HG03095 (cell line): ENCODE measurements at regions not wholly inside any gene's neighbourhood (a gene's known extent, or its start where the extent isn't known, plus 50 kb on each side); places are given as distances from the start of the nearest gene placed in this dataset.
"Not testable (repeated sequence)": the region's sequence is repeated elsewhere in the genome, so short reads cannot be mapped to it uniquely, and the experiment has no call there.

Source experiments
- ATAC-seq: cut with Tn5 transposase; IDR thresholded peaks from one replicate; pipeline ENCODE4 v1.9.1; 2021; ENCODE audit warnings: moderate library complexity; ENCODE audit not compliant: unreplicated experiment

- ATAC-seq = no peak
Measured at GRCh38 chr4:19650903-19651864, 600.5 kb upstream of the SLIT2 start.

- no peak for ATAC-seq
Measured at GRCh38 chr4:19645589-19645988, 606.1 kb upstream of the SLIT2 start.

DNA sequence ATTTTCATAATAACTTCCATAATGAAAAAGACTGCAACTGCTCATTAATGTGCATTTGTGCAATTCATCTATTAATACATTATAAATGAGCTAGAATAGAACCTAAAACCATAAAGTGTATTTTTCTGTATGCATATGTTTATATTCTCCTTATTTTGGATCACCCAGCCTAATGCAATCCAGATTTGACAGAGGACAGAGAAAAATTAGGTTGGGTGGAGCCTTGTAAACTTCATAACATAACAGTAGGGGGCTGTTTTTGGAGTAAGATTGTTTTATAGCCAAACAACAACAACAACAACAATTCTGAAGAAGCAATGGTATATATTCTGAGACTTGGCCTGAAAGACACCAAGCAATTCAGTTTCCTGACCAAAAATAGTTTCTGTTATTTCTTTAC lies 615.3 kb upstream of the SLIT2 start:
- no peak for ATAC-seq

DNA sequence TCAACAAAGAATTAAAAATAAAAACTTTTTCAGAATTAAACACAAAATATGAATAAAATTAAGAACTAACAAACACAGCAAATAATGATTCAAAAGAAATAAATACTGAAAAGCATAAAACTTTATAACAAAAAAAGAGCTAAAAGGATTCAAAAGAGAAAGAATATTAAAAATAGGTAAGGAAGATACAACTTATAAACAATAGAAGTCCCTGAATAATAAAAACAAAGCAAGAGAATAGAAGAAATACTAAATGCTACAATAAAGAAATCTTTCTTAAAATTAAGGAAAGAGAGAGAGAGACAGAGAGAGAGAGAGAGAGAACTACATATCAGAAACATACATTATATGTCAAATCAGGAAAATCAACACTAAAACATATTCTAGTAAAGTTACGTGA lies 619.9 kb upstream of the SLIT2 start:
- no peak for ATAC-seq

DNA sequence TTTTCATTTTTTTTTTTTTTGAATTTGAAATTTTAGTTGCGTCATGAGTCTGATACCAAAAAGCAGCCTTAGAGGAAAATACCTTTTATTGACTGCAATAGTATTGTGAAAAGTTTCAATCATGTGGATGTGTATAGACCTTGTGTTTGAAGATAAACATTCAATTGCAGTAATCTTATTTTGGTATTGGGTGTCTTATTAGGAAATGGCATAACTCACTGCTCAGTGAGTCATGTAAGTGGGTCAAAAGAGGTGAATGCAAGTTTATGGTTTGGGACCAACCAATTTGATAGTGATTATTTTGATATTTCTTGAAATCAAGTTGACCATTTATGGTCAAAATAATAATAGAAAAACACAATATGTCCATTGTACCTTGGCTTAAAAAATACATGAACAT lies 627.8 kb upstream of the SLIT2 start:
- ATAC-seq = no peak

DNA sequence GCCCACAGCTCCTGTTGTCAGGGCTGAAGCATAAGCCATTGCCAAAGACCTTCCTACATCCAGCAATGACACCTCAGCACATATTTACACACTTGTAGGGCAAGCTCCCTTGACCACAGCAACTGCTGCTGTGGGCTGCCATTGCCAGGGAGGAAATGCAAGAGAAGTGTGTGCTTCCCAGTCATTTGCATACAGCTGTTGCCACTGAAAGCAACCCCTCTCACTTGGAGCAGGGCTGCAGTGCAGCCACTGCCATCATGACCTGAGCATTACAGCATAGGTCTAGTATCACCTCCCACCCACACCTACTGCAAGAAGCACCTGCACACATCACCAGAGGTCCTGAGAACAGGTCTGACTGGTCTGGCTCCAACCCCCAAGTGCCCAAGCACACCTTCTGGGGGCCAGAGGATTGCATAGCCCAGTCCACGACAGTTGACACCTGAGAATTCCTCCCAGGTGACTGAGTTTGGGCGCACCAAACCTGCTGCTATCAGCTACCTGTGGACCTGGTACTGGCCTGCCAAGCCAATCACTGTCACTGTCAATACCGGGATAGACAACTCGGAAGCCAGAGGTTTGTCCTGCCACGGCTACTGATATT lies 636.5 kb upstream of the SLIT2 start:
- ATAC-seq = no peak

DNA sequence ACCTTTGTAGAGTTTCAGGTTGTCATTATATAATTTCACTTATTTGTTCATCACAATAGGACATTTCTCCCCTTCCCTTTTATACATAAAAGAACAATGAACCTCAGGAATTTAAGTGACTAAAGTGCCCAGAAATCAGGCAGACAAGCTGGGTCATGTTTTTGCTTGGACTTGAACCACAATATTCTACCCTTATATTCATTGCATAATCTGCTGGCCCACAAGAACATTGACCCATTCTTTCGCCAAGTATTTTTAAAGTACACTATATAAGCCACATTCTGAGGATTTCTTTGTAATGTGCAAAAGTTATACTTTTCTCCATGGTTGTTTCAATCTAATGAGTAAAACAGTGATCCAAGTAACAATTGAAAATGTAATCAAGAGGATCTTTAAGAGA lies 637.5 kb upstream of the SLIT2 start:
- ATAC-seq = no peak

GRCh38 chr4:19596342-19596741 lies 655.4 kb upstream of the SLIT2 start:
- no peak for ATAC-seq

- no peak for ATAC-seq
Measured at GRCh38 chr4:19592391-19592790, 659.3 kb upstream of the SLIT2 start.

DNA sequence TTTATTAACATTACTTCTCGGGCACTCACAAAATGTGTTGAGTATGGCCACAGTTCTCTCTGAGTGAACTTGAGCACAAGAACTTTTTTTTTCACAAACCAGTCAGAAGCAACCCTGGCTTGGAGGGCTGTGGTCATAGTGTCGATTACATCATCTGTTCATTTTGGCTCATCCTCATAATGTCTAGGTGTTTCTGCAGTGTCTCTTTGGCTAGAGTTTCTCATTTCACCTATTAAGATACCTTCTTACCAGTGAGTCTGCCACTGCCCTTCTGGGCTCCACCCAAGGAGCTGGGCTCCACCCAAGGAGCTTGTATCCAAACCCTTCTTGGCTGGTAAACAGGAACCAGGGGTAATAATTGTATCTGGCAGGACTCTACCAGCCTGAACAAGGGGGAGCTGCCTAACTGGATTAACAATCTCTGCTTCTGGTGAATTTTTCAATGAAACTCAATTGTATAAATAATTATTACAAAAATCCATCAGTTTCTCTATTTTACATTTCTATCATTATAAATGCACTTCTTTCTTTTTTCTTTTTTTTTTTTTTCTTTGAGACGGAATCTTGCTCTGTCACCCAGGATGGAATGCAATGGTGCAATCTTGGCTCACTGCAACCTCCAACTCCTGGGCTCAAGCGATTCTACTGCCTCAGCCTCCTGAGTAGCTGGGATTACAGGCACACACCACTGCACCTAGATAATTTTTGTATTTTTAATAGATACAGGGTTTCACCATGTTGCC lies 667.7 kb upstream of the SLIT2 start:
- ATAC-seq = no peak

DNA sequence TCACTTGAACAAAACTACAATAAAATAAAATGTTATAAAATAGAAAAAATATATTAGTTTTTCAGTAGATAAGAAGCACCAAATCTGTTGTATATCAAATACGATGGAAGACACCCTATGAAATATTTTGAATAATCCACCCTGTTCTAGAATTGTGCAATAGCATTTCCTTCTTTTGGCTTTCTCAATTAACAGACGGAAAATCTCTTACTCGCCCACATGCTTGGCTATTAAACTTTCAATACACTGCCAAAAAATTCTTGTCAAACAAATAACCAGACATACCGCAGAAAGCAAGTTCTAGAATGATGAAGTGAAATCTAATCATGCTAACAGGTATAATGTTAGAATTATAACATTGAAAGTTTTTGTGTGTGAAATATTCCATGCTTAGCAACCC lies 671.6 kb upstream of the SLIT2 start:
- ATAC-seq = no peak

GRCh38 chr4:19579608-19580007 lies 672.1 kb upstream of the SLIT2 start:
- ATAC-seq = no peak

DNA sequence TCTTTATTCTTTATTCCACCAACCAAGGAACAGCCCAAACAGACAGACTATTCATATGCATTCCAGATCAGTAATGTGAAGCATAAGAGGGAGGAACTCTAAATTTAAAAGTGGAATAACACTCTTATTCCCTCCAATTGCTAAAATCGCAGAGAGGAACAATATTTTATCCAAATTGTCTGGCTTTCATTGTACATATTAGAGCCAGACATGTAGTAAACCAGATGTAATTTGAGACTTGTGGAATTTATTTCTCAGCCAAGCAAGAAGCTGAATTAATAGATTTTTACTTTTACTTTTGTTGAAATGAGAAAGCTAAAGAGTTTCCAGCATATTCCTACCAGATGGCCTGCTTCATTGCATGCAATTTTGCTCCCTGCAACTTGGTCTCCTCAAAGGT lies 674.6 kb upstream of the SLIT2 start:
- no peak for ATAC-seq

DNA sequence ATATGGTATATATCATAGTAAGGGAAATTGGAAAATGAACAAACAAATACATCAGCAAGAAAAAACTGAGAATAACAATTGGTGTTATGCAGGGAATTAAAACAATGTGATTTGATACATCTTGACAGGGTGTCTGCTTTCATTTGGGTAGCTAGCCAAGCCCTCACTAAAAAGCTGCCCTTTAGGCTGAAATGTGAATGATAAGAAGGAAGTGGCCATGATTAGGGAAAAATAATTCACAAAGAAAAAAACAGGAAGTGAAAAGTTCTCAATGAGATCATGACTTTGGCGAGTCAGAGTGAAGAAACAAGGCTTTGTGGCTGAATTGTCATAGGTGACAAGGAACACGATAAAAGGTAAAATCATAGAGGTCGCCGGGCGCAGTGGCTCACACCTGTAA lies 675.8 kb upstream of the SLIT2 start:
- ATAC-seq = no peak

- ATAC-seq = no peak
Measured at GRCh38 chr4:19566041-19566440, 685.7 kb upstream of the SLIT2 start.

DNA sequence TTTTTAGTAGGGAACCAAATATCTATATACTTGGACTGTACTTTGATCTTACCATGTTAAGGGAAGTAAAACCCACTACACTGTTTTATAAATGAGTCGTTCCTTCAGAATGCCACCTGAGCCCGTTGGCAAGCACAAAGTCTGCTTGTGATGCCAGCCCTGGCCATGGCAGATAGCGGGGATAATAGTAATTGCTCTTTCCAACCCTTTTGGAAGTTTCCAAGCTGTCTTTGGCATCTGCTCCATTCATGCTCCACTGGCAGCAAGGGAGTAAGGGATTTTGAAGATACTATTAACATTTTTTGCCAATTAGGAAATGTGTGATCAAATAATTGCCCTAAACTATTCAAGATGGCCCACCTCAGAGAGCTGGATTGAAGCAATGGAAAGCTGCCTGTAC lies 689.2 kb upstream of the SLIT2 start:
- no peak for ATAC-seq

GRCh38 chr4:19557161-19557560 lies 694.5 kb upstream of the SLIT2 start:
- no peak for ATAC-seq

GRCh38 chr4:19556276-19556675 lies 695.4 kb upstream of the SLIT2 start:
- not testable (repeated sequence) for ATAC-seq

DNA sequence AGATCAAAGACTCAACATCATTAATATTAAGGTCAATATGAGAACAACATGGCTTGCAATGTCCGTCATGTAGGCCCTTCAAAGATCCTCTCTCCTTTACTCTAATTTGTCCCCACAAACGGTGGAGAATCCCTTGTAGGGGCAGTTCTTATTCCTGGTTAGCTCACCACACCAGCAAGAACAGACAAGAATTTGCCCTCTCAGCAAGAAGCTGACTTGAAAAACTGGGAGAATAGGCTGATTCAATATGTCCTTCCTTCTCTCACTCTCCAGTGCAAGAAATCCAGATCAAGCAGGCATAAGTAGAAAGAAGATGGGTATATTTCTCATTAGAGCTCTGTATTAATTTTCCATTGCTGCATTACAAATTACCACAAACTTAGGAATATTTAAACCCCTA lies 704.2 kb upstream of the SLIT2 start:
- no peak for ATAC-seq

DNA sequence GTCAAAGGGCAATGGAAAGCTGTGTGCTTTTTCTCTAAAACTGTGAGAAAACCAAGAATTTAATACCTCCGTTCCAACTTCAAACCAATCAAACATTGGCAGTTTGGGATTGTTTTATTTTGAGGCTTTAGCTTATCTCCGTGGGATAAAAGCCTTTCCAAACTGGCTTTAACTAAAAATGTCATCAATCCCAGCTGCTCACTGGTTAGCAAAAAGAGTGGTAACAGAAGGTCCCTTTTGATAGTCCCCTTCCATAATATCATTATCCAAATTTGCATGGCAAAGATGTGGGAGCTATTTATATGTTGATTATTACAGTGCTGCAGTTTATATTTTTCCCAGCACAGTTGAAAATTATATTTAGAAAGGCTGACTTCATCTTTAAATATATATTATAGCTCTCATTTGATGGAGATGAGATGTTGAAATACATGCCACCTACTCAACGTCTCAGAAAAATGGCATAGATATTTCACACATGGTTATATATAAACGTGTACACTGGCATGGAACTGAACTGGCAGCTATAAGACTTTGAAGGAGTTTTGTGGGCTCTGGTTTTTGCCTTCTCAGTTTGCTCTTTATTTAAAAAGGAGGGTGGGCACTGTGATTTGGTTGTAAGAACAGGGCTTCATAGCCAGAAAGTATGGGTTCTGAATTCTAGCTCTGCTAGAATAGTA lies 707.1 kb upstream of the SLIT2 start:
- ATAC-seq = no peak

DNA sequence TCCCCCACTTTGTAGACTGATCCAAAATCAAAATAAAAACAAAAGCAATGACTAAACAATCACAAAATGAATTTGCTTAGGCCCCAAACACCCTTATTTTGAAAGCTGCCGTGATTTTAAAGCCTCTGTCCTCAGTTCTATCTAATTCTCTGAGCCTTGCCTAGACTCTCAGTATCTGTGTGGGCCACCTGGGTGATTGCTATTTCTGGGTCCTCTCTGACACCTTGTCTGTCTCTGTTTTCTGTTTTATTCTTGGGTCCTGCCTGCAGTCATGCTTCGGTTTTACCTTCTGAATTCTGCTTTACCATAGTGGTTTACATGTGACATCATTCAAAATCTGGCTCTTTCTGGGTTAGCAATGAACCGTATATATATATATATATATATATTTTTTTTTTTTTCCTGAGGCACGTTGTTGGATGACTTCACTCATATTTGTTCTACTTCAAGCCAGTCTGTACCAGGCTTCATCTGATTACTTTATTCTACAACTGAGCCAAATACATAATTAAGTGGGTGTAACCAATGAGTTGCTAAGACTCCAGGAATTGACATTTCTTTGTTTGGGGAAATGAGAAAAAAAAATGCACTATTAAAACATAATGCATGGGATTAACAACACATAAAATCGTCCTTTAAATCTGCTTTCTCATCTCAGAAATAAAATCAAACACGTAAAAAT lies 710.7 kb upstream of the SLIT2 start:
- ATAC-seq = no peak
